NT2/D1 (cell line): ENCODE measurements at regions not wholly inside any gene's neighbourhood (a gene's known extent, or its start where the extent isn't known, plus 50 kb on each side); places are given as distances from the start of the nearest gene placed in this dataset.

Experiments used
- YY1 ChIP-seq: IDR thresholded peaks from 2 replicates; pipeline ENCODE4 v1.6.1; 2011; ENCODE audit not compliant: insufficient read length, insufficient read depth
- ZNF274 ChIP-seq: IDR thresholded peaks from 2 replicates; pipeline ENCODE4 v1.6.1; 2011; ENCODE audit warnings: mild to moderate bottlenecking, low read depth, low read length

- TF ChIP-seq ZNF274: no peak
- TF ChIP-seq YY1: no peak
These were observed 611.7 kb upstream of the CNTN5 start for GRCh38 chr11:98409069-98409468.
